GM12865 (cell line): ENCODE measurements at regions not wholly inside any gene's neighbourhood (a gene's known extent, or its start where the extent isn't known, plus 50 kb on each side); places are given as distances from the start of the nearest gene placed in this dataset.

Experiments used
- DNase-seq: peaks from one replicate; pipeline ENCODE4 v3.0.0; 2010; ENCODE audit warnings: low read depth
- H3K4me3 ChIP-seq: 2 replicates; pipeline ENCODE4 v1.5.1; 2011; ENCODE audit warnings: mild to moderate bottlenecking, low read depth, low read length, control low read depth
- CTCF ChIP-seq: IDR thresholded peaks from 2 replicates; pipeline ENCODE4 v1.5.1; 2011; ENCODE audit warnings: low read length, control low read depth, low read depth, inconsistent platforms; ENCODE audit not compliant: insufficient read depth; ENCODE audit errors: missing control alignments

- TF ChIP-seq CTCF = no peak
- no peak for DNase-seq
- H3K4me3 ChIP-seq = no peak overlapping the region
Observed at GRCh38 chr2:83016343-83017110, 1442.6 kb downstream of the SUCLG1 start.

DNA sequence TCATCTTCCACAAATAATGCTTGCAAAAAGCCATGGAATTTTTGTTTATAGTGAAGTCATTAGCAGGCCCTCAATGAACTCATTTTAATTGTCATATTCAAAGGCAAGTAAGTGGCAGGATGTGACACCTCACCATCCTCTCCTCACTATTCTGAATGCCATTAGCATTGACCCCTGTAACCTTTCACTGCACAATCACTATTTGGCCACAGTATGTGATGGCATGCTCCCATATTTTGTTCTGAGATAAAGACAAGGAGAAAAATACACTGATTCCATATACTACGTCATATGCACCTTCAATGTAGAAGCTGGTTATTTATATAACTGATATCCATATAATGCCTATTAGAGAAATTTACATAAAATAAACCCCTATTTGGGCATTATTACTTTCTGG, 1443.2 kb downstream of the SUCLG1 start:
- no peak overlapping the region for H3K4me3 ChIP-seq
- TF ChIP-seq CTCF = no peak
- DNase-seq = no peak

- no peak for DNase-seq
- no peak for TF ChIP-seq CTCF
- H3K4me3 ChIP-seq = no peak overlapping the region
Observed at GRCh38 chr2:83015035-83015715, 1443.9 kb downstream of the SUCLG1 start.

DNA sequence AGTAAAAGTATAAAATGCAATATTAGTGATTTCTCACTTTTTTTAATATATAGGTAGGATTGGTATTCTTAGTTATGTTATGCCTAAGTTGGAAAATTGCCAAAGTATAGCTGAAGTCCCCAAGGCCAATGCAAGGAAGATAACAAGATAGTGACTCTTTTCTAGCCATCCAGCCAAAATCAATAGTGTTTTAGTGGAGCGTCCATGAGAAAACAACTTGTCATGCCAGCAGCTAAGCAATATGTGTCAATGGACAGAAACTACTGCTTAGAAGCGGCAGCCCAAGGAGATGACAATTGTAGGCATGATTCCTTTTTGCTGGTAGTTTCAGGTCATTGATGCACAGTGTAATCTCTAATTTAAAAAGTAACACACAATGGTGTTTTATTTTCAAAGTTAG, 1444.6 kb downstream of the SUCLG1 start:
- DNase-seq = no peak
- TF ChIP-seq CTCF = no peak
- H3K4me3 ChIP-seq = no peak overlapping the region

DNA sequence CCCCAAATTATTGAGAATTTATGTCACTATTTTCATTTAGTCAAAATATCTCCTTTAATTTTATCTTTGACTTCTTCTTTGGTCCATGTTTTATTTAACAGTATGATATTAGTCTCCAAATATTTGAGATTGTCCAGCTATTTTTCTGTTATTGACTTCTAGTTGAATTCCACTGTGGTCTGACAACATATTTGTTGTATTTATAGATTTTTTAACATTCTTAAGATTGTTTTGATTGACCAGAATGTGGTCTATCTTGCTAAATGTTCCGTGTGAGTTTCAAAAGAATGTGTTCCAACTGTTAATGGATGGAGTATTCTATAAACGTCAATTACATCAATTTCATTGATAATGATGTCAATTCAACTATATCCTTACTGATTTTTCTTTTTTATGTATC, 1452.1 kb downstream of the SUCLG1 start:
- DNase-seq = no peak
- TF ChIP-seq CTCF = no peak
- no peak overlapping the region for H3K4me3 ChIP-seq

- TF ChIP-seq CTCF = no peak
- DNase-seq = no peak
- H3K4me3 ChIP-seq = no peak overlapping the region
Observed at GRCh38 chr2:83003555-83003954, 1455.5 kb downstream of the SUCLG1 start.
